Choroid plexus epithelial cell (primary cell): ENCODE measurements at regions not wholly inside any gene's neighbourhood (a gene's known extent, or its start where the extent isn't known, plus 50 kb on each side); places are given as distances from the start of the nearest gene placed in this dataset.

ENCODE experiments used
- DNase-seq: peaks from one replicate; pipeline ENCODE4 v3.0.0-alpha.2; 2010; ENCODE audit warnings: low read depth
- H3K4me3 ChIP-seq: 2 replicates; pipeline ENCODE4 v1.5.1; 2011; ENCODE audit warnings: low read depth, mild to moderate bottlenecking, control low read depth, low read length, moderate library complexity
- TF ChIP-seq, protein P1 (sequence below): conservative IDR thresholded peaks from 2 replicates; pipeline ENCODE4 v1.5.1; 2011; ENCODE audit warnings: low read depth, mild to moderate bottlenecking, control low read depth, inconsistent platforms, low read length, moderate library complexity

DNA sequence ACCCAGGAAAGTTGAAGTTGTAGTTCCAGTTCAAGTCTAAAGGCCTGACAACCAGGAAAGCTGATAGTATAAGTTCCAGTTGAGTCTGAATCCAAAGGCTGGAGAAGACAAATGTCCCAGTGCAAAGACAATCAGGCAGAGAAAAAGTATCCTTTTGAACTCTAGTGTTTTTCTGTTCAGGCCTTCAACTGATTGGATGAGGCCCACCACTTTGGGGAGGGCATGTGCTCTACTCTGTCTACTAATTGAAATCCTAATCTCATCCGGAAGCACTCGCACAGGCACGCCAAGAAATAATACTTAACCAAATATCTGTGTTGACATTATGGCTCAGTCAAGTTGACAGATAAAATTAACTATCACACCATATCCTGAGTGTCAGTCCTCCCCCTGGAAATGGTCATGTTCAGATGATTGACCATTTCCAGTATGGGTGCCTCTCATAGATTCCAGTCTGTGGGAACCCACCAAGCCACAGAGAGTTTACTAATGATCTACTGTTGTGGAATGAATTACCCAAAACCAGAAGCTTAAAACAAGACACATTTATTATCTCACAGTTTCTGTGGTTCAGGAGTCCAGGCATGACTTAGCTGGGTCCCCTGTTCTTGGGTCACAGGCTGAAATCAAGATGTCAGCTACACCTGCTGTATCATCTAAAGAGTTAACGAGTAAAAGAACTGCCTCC is 296.3 kb upstream of the ZP4 start:
- H3K4me3 ChIP-seq, result no peak overlapping the region
- TF ChIP-seq, protein P1, sequence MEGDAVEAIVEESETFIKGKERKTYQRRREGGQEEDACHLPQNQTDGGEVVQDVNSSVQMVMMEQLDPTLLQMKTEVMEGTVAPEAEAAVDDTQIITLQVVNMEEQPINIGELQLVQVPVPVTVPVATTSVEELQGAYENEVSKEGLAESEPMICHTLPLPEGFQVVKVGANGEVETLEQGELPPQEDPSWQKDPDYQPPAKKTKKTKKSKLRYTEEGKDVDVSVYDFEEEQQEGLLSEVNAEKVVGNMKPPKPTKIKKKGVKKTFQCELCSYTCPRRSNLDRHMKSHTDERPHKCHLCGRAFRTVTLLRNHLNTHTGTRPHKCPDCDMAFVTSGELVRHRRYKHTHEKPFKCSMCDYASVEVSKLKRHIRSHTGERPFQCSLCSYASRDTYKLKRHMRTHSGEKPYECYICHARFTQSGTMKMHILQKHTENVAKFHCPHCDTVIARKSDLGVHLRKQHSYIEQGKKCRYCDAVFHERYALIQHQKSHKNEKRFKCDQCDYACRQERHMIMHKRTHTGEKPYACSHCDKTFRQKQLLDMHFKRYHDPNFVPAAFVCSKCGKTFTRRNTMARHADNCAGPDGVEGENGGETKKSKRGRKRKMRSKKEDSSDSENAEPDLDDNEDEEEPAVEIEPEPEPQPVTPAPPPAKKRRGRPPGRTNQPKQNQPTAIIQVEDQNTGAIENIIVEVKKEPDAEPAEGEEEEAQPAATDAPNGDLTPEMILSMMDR, result no peak

DNA sequence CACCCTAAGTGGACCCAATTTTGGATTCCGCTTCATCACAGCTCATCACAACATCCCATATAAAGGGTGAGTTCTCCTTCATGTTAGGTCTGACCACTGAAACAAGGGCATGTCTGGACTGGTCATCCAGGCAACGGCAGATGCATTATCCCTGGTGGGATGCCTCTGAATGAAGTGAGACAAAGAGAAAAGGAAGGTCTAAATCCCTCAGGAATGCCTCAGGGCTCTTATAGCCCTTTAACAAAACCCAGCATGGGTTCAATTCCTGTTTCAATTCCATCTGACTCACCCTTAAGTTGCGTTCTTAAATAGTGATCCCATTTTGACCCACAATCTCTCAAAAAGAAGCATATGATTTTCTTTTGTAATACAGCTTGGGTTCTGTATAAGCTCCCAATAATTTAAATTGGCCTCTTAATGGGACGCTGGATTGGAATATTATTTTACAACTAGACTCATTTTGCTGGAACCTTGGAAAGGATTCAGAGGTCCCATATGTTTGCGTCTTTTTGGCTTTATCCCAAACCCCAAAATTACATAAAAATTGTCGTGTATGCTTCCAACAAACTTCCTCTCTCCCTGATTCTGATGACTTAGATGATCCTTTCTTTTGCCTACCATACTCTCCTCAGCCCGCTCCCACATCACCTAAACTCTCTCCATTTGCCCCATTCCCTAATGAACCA is 287.4 kb upstream of the ZP4 start:
- no peak overlapping the region for H3K4me3 ChIP-seq
- peak; percentile 15 for DNase-seq
- TF ChIP-seq, protein P1, result no peak

More for the DNA sequence above, 296.3 kb upstream of the ZP4 start:
- DNase-seq, result no peak

DNA sequence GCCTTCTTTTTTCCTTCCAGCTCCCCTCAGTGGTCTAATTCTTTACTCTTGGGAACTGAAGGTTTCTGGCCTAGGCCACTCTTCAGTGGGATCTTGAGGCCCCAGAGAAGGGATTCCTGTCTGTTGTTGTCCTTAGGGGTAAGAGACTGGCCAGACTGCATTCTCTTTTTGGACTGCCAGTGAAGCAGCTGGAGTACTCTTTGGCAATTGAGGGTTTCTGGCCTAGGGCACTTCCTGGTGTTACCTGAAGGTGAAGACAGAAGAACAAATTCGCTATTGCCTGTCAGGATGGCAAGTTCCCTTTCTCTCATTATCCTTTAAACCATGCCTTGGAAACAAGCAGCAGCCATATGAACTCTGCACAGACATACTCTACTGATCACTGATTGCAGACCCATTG is 286.6 kb upstream of the ZP4 start:
- TF ChIP-seq, protein P1, result no peak
- DNase-seq, result no peak

DNA sequence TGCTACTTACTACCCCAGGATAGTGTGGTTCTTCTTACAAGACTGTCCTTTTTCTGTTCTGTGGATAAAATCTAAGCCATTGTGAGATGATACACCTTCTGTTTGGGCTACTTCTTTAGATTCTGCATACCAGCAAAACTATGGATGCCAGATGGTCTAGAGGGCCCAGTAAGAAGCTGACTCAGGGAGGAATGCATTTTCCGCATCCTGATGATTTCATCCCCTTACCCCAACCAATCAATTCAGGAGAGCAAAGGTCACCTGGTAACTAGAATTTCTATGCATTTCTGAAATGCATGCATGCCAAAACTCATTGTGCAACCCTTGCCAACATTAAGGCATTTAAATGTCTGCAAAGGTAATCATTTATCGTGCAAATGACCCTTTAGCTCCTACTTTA is 285.7 kb upstream of the ZP4 start:
- no peak for DNase-seq
- TF ChIP-seq, protein P1, result no peak
- no peak overlapping the region for H3K4me3 ChIP-seq

More for the DNA sequence above, 286.6 kb upstream of the ZP4 start:
- no peak overlapping the region for H3K4me3 ChIP-seq

DNA sequence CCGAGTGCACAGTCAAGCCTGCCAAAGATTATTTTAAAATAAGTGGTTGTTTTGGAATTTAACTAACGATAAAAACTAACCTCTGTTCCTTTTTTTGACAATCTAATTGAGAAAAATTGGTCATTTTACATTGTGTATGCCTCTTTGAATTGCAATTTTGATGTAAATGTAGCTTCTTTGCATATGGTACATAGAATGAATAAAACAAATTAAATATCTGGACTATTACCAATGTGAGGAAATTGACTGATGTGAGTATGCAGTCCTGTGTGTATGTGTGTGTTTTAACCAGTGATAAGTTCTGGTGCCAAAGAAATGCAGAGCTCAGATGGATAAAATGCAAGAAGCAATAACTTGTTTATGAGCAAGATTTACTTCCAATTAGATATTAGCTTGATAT is 281.3 kb upstream of the ZP4 start:
- H3K4me3 ChIP-seq, result no peak overlapping the region
- DNase-seq, result no peak
- TF ChIP-seq, protein P1, result no peak

DNA sequence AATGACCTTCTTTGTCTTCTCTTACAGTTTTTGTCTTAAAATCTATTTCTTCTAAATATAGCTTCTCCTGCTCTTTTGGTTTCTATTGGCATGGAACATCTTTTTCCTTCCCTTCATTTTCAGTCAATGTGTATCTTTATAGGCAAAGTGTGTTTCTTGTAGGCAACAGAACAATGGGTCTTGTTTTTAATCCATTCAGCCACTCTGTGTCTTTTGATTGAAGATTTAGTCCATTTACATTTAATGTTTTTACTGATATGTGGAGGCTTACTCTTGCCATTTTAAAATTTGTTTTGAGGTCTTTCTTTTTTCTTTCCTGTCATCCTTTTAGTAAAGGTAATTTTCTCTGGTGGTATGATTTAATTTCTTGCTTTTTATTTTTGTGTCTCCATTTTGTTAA is 271.2 kb upstream of the ZP4 start:
- TF ChIP-seq, protein P1, result no peak
- no peak for DNase-seq
- H3K4me3 ChIP-seq, result no peak overlapping the region

DNA sequence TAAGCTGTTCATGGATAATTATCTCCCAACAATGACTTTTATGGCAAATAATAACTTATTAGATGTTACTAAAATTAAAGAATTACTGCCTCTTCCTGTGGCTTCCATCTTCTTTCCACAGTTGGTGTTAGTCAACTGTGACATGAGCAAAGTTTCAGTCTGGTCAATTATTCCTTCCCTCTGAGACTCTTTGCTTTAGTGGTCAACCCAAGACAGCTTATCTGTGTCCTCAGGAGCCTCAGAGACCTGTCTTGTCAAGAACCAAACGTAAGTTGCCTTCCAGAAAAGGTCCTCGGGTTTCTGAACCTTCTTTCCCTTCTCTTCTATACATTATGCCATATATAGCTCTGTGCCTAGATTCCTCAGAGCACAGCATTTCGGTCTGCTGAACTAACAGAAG is 263.2 kb upstream of the ZP4 start:
- no peak for DNase-seq
- TF ChIP-seq, protein P1, result no peak
- no peak overlapping the region for H3K4me3 ChIP-seq
